ENCODE measurements at regions not wholly inside any gene's neighbourhood (a gene's known extent, or its start where the extent isn't known, plus 50 kb on each side); places are given as distances from the start of the nearest gene placed in this dataset.

DNA sequence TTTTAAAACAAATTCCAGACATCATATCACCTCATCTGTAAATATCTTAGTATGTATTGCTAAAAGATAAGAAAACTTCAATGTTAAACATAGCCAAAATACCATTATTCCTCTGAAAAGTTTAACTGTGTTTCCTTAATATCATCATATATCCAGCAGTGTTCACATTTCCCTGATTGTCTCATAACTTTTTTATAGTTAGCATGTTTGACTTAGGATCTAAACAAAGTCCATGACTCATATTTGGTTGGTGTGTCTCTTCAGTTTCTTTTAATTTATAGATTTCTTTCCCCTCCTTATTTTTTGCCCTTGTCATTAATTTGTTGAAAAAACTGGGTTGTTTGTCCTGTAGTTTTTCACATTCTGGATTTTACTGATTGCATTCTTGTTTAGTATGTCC is 163.0 kb downstream of the RPS12 start:
- DNase-seq: no peak

- DNase-seq: no peak
Observed at GRCh38 chr6:132978685-132979084, 164.3 kb downstream of the RPS12 start.

DNA sequence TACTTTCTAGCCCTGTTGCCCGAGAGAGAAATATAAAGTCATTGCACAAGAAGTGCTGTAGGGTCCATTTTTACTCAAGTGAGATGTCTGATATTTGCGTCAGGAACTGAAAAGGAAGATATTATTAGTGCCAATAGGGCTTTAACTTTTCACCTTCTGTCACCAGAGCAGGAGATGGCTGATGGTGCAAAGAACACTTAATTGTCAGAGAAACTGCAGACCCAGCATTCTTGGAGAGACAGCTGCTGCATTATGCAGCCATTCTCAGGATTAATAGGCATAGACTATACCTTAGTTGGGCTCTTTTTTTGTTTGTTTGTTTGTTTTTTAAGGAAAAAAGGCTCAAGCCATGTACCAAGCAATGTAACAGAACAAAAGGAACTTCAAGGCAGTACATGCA is 179.4 kb downstream of the RPS12 start:
- DNase-seq: no peak

- no peak for DNase-seq
Observed at GRCh38 chr6:132995009-132995408, 180.6 kb downstream of the RPS12 start.

- no peak for DNase-seq
Observed at GRCh38 chr6:132995432-132995831, 181.1 kb downstream of the RPS12 start.

DNA sequence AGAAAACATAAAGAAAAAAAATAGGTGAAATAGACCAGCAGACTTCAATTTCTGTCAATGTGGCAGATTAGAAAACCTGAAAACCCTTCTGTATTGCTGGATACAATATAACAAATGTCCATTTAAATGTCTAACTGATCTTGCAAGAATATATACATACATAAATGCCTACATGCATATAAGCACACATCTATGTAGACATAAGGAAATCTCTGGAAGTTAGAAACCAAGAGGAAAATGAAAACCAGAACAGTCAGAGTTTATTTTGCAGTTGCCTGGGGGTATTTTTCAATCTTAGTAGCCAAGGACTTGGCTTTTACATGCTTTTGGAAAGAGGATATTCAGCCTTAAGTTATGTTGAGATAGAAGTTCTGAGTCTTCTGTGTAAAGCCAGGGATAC is 184.0 kb downstream of the RPS12 start:
- DNase-seq: no peak

DNA sequence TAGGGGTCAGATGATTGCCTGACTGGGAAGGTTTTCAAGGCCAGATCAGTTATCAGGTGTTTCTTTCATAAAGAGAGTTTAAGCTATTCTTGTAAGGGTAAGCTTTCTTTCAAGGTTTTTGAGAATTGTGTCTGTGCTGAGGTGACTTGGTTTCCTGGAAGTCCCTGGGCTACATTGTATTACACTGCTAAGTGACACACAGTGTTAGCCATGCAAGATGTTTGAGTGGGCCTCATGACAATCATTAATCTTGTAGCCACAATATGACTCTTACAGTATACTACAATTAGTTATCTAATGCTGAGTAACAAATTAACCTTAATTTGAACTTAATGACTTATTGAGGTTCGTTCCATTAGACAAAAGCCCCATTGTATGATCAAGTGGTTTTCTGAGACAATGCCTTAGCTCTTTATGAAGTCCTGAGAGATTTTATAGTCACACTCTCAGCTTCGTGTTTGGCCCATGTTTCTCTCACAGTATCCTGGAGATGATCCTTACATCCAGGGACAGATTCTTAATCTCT is 186.7 kb downstream of the RPS12 start:
- no peak for DNase-seq

DNA sequence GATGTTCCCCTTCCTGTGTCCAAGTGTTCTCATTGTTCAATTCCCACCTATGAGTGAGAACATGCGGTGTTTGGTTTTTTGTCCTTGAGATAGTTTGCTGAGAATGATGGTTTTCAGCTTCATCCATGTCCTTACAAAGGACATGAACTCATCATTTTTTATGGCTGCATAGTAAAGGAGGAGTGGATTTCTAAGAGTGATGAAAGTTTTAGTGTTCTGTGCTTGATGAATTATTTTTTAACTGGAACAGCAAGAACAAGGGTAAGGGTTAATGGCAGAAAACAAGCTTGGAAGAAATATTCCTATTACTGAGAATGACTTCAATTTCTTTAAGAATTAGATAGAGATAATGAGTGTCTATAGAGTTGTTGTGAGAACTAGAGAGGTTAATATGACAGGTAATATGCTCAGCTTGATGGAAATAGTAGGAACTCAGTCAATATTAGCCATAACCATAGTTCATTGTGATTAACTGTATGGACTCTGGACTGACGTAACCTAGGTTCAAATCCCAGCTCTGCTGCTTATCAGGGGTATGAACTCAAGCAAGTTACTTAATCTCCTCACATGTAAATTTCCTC is 190.0 kb downstream of the RPS12 start:
- DNase-seq: no peak

GRCh38 chr6:133012774-133013173 is 198.4 kb downstream of the RPS12 start:
- DNase-seq: no peak

DNA sequence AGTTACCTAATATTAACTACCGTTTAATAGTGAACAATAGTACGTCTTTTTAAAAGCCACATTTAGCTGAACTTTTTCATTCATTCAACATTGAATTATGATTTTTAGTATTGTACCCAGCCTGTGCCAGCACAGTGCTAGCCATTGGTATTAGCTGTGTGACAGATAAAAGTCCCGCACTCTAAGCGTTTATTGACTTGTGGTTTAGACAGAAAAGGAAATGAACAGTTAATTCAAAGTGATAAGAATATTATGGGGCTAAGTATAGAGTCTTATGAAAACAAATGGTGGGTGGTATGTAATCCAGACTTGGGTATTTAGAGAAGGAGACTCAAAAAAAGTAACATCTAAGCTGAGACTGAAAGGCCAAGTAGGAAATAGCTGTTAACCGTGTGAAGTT is 202.3 kb downstream of the RPS12 start:
- DNase-seq: no peak

GRCh38 chr6:133017581-133017980 is 203.2 kb downstream of the RPS12 start:
- DNase-seq: peak in 1 of 3 donors; percentile 7

- no peak for DNase-seq
Observed at GRCh38 chr6:133026705-133027104, 212.3 kb downstream of the RPS12 start.

DNA sequence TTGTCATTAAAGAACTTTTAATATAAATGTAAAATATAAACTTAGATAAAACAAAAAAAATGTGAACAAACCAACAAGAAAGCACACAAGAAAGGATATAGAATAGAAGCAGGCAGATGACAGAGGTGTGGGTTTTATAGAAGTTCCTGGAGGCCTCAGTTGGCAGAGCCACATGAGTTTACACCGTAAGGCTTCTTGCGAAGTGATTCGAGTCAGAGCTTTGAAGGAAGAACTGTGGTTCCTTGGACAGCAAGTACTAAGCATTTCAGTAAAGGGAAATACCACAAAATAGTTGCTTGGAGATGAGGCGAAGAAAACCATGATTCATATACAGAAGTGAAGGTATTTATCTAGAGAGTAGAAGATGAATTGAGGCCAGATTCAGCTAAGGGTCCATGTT is 207.9 kb upstream of the EYA4 start:
- DNase-seq: no peak

DNA sequence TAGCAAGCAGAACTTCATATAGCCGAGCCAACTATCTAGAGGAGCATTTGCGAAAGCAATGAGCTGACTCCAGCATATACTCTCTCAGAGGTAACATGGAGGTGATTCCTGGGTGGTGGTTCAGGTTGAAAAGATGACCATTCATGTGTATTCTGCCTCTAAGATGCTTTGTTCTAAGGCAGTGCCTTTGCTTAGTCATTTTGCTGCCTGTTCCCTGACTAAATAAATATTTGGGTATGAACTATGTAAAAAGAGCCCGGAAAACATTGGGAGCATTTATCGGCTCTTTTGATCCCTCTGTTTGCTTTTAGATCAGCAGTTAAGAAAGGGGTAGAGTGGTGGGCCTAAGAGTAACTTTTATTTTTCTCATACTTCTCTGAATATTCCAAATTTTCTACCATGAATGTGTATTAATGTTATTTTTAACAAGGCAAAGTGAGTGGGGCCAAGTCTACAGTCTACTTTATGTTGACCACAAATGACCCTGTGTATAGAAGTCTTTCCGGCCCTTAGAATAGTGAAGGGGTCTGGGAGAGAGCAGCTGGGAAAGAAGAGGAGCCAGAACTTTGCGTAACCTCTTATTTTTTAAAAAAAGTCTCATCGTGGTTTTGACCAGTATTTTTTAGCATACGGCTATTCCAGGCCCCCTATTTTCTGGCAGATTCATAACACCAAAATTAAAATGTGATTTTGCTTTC is 206.5 kb upstream of the EYA4 start:
- DNase-seq: no peak

- DNase-seq: peak in 1 of 3 donors; percentile 3
Observed at GRCh38 chr6:133040094-133040802, 200.9 kb upstream of the EYA4 start.

GRCh38 chr6:133040803-133041419 is 200.2 kb upstream of the EYA4 start:
- no peak for DNase-seq

DNA sequence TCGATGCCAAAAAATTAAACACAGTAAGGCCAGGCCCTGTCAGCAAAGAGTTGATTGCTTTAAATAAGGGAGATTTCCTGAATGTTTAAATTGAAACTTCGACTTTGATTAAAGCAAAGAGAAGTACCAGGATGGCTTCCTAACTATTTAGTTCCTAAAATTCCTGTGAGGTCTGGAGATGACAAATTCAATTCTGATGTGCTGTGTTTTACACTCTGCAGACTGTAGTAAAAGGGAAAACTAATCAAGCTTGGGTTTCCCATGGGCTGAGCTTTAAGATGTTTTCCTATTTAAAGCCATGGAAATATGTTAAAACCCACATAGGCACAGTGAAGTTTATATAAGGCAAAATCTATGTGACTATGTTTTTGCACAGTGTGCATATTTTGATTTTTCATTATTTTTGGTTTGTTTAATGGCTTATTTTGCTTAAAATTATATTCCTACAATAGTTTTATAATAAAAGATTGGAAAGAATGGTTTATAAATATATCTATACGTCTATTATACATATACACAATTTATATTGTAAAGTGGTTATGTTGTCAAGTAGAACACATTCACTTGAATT is 198.5 kb upstream of the EYA4 start:
- DNase-seq: no peak

GRCh38 chr6:133046576-133046975 is 194.6 kb upstream of the EYA4 start:
- no peak for DNase-seq

- no peak for DNase-seq
Observed at GRCh38 chr6:133047065-133047665, 194.0 kb upstream of the EYA4 start.

GRCh38 chr6:133047706-133048105 is 193.5 kb upstream of the EYA4 start:
- no peak for DNase-seq

- DNase-seq: no peak
Observed at GRCh38 chr6:133051240-133051639, 189.9 kb upstream of the EYA4 start.

DNA sequence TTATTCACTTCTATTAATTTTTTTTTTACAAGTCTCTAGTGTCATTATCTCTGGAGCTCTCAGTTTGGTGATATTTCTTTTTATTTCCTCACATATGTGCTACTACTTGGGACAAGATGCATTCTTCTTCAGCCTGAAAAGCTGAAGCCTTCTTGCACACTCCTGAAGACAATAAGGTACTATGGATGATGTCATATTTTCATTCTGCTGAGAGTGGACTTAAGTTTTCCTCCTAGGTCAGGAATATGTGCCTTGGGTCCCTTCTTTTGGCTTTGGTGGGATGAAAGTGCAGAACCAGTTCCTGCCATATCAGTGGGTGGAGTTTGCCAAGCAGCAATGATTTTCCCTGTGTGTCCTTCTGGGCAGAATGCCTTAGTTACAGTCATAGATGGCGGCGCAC is 188.7 kb upstream of the EYA4 start:
- DNase-seq: no peak

DNA sequence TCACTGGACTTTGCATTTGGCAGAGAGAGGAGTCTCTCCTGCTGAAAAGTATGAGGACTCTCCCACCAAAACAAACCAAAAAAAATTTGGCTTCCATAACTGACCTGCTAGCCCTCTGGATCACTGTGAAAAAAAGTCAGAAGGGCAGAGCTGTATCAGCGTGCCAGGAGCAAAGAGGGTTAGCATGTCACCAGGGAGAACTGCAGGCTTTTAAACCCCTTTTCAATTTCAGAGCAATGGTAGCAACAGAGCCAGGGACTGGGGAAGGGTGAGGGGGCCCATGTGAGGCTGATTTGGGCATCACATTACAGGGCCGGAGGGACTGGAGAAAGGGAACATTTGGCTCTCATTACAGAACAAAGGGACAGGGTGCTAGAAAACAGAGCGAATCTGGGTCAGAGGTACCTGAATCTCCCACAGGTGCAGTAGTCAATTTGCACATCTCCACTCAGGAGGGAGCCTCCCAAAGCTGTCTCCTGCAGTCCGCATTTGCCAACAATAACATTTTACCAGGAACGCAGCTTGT is 185.7 kb upstream of the EYA4 start:
- no peak for DNase-seq
